ENCODE measurements at regions not wholly inside any gene's neighbourhood (a gene's known extent, or its start where the extent isn't known, plus 50 kb on each side); places are given as distances from the start of the nearest gene placed in this dataset.

GRCh38 chr2:133948610-133949290 lies 305.1 kb upstream of the MGAT5 start:
- no peaks in the 10 kb centered on the region for H3K27me3 ChIP-seq (ENCODE audit: control insufficient read depth, insufficient read depth, low read length)
- no peak overlapping the region for H3K4me3 ChIP-seq (ENCODE audit: low read depth, low read length)
- no peak for TF ChIP-seq CTCF (IDR thresholded peaks at IDR 0.05; ENCODE audit: insufficient read depth, low read length, poor library complexity, severe bottlenecking)
- no peak for DNase-seq (ENCODE audit: low read depth)
- no peaks in the 10 kb centered on the region for H3K36me3 ChIP-seq (ENCODE audit: control insufficient read depth, insufficient read depth, low read length)

DNA sequence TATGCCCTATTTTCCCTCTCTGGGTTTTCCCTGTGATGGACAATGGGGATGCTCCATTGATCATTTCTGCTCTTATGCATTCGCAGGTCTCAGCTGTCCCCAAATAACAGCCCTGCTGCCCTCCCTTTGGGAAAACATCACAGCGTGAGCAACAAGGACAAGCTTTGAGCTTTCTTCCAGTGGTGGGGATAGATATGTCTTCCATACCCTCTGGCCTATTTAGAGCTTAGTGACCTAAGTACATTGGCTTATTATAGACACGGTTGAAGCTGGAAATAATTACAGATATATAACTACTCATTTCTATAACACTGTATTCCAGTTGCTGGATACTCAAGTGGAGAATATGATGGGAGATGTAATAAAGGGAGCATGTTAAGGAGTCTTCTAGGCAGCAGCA lies 304.3 kb upstream of the MGAT5 start:
- Histone ChIP-seq H3K4me3 (ENCODE audit: low read depth, low read length) (no peak overlapping the region), H3K27me3 (ENCODE audit: control insufficient read depth, insufficient read depth, low read length) (no peaks in the 10 kb centered on the region), H3K36me3 (ENCODE audit: control insufficient read depth, insufficient read depth, low read length) (no peaks in the 10 kb centered on the region)
- DNase-seq (ENCODE audit: low read depth), result no peak
- no peak for TF ChIP-seq CTCF (IDR thresholded peaks at IDR 0.05; ENCODE audit: insufficient read depth, low read length, poor library complexity, severe bottlenecking)

DNA sequence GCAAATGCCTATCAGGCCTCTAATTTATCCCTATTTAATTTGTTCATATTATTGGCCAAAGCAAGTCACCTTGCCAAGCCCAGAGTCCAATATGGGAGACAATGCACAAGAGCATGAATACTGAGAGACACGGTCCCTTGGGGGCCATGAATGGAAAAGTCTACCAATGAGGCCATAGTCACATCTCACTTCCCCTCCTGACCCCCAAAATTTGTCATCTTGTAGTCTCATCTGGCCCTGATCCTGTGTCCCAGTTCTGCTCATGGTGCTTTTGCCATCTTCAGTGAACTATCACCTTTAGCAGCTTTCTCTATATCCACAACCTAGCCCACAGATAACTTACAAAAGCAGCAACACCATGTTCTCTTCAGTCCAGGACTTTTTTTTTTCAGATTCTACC lies 302.7 kb upstream of the MGAT5 start:
- DNase-seq (ENCODE audit: low read depth), result no peak
- no peaks in the 10 kb centered on the region for H3K36me3 ChIP-seq (ENCODE audit: control insufficient read depth, insufficient read depth, low read length)
- TF ChIP-seq CTCF (IDR thresholded peaks at IDR 0.05; ENCODE audit: insufficient read depth, low read length, poor library complexity, severe bottlenecking), result no peak
- H3K27me3 ChIP-seq (ENCODE audit: control insufficient read depth, insufficient read depth, low read length), result no peaks in the 10 kb centered on the region
- no peak overlapping the region for H3K4me3 ChIP-seq (ENCODE audit: low read depth, low read length)

- Histone ChIP-seq H3K27me3 (ENCODE audit: control insufficient read depth, insufficient read depth, low read length) (no peaks in the 10 kb centered on the region), H3K4me3 (ENCODE audit: low read depth, low read length) (no peak overlapping the region), H3K36me3 (ENCODE audit: control insufficient read depth, insufficient read depth, low read length) (no peaks in the 10 kb centered on the region)
- no peak for DNase-seq (ENCODE audit: low read depth)
- no peak for TF ChIP-seq CTCF (IDR thresholded peaks at IDR 0.05; ENCODE audit: insufficient read depth, low read length, poor library complexity, severe bottlenecking)
Measured at GRCh38 chr2:133952420-133952819, 301.5 kb upstream of the MGAT5 start.

DNA sequence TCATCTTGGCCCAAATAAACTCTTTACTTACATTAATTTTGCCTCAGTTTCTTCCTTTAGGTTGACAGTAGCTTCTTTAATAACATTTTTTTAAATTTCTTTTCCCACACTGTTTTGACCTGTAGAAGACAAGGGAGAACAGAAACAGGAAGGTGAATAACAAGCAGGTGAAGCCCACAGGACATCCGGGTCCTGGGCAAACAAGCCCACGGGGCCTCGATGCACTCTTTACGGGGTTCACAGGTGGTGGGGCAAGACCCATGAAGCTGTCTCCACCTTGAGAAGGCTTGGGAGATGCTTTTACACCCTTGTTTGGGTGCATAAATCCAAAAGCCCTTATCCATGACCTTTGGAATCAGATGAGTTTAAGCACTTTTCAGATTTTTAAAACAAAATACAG lies 301.0 kb upstream of the MGAT5 start:
- H3K36me3 ChIP-seq (ENCODE audit: control insufficient read depth, insufficient read depth, low read length), result no peaks in the 10 kb centered on the region
- TF ChIP-seq CTCF (IDR thresholded peaks at IDR 0.05; ENCODE audit: insufficient read depth, low read length, poor library complexity, severe bottlenecking), result no peak
- no peaks in the 10 kb centered on the region for H3K27me3 ChIP-seq (ENCODE audit: control insufficient read depth, insufficient read depth, low read length)
- no peak for DNase-seq (ENCODE audit: low read depth)
- H3K4me3 ChIP-seq (ENCODE audit: low read depth, low read length), result no peak overlapping the region

DNA sequence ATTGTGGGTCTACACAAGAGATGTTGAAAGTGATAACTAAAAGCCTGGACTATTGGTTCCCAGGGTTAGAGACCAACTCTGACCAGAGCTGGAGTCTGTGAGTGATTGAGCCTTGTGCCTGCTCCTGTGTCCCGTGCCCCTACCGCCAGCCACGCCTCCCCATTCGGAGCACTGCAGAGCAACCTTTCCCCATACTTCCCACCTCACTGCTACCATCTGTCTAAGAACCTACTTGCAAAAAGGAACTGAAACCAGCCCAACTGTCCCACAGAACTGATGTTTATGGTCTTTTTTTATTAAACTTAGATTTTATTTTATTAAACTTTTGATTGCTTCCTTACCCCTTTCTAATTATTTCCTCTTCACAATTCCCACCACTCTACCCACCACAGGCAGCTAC lies 300.3 kb upstream of the MGAT5 start:
- H3K27me3 ChIP-seq (ENCODE audit: control insufficient read depth, insufficient read depth, low read length), result no peaks in the 10 kb centered on the region
- no peak for DNase-seq (ENCODE audit: low read depth)
- no peaks in the 10 kb centered on the region for H3K36me3 ChIP-seq (ENCODE audit: control insufficient read depth, insufficient read depth, low read length)
- no peak overlapping the region for H3K4me3 ChIP-seq (ENCODE audit: low read depth, low read length)
- TF ChIP-seq CTCF (IDR thresholded peaks at IDR 0.05; ENCODE audit: insufficient read depth, low read length, poor library complexity, severe bottlenecking), result no peak

Measured in kidney epithelial cell (primary cell).